Natural killer cell (primary cell): ENCODE measurements at regions not wholly inside any gene's neighbourhood (a gene's known extent, or its start where the extent isn't known, plus 50 kb on each side); places are given as distances from the start of the nearest gene placed in this dataset.

Experiments used
- ATAC-seq, 3 donors: fragments of 150-1000 bp in 2 of 3; fragments of 200-7000 bp in 1 of 3; cut with Tn5 transposase; 1 replicate in 1 of 3; 2 replicates in 2 of 3; pipeline ENCODE4 v1.10.0; 2021; ENCODE audit warnings: mild to moderate bottlenecking in 2 of 3, moderate library complexity in 2 of 3
- DNase-seq, 2 donors: peaks; one replicate each; pipeline versions ENCODE4 v3.0.0 to v3.0.0-alpha.2; 2013 to 2021; ENCODE audit warnings: mixed read lengths in 1 of 2
- H3K27ac ChIP-seq: one replicate; pipeline ENCODE4 v1.5.1; 2013; ENCODE audit warnings: mild to moderate bottlenecking, low read length
- H3K27me3 ChIP-seq: one replicate; pipeline ENCODE4 v1.6.1; 2013; ENCODE audit warnings: low read length; ENCODE audit not compliant: control insufficient read depth, insufficient read depth
- H3K36me3 ChIP-seq: one replicate; pipeline ENCODE4 v1.6.1; 2013; ENCODE audit warnings: low read length; ENCODE audit not compliant: control insufficient read depth, insufficient read depth
- H3K4me1 ChIP-seq: one replicate; pipeline ENCODE4 v1.6.1; 2013; ENCODE audit warnings: low read length; ENCODE audit not compliant: control insufficient read depth, insufficient read depth
- H3K4me3 ChIP-seq: one replicate; pipeline ENCODE4 v1.5.1; 2013; ENCODE audit warnings: low read length
- H3K9me3 ChIP-seq: one replicate; pipeline ENCODE4 v1.6.1; 2013; ENCODE audit warnings: low read length; ENCODE audit not compliant: control insufficient read depth, insufficient read depth
- H3K27ac Mint-ChIP-seq, 2 donors: one replicate each; pipeline ENCODE4 v1.8.0; 2022; ENCODE audit warnings: mild to moderate bottlenecking in 2 of 2, mixed read lengths in 2 of 2, moderate library complexity in 1 of 2
- H3K27me3 Mint-ChIP-seq, 2 donors: one replicate each; pipeline ENCODE4 v1.8.0; 2022; ENCODE audit warnings: low read depth in 2 of 2, mixed read lengths in 2 of 2
- H3K36me3 Mint-ChIP-seq: one replicate; pipeline ENCODE4 v1.8.0; 2022; ENCODE audit warnings: mixed read lengths
- H3K4me1 Mint-ChIP-seq, 2 donors: one replicate each; pipeline ENCODE4 v1.8.0; 2022; ENCODE audit warnings: mixed read lengths in 2 of 2
- H3K4me3 Mint-ChIP-seq: one replicate; pipeline ENCODE4 v1.8.0; 2022; ENCODE audit warnings: mild to moderate bottlenecking, moderate library complexity, mixed read lengths
- H3K9me3 Mint-ChIP-seq, 2 donors: one replicate each; pipeline ENCODE4 v1.8.0; 2022; ENCODE audit warnings: mixed read lengths in 2 of 2
- CTCF ChIP-seq: fragments of 200-600 bp; IDR thresholded peaks from one replicate; pipeline ENCODE4 v1.8.0; 2022; ENCODE audit warnings: antibody characterized with exemption
- WGBS: methylation state at CpG from one replicate; pipeline ENCODE4 v1.1.7; 2013; ENCODE audit warnings: missing lambda C conversion rate; ENCODE audit not compliant: insufficient coverage; 5-methylcytosine and 5-hydroxymethylcytosine counted together
- intact Hi-C: fragments of 100-400 bp; cut with micrococcal nuclease; formaldehyde crosslinking; loops from one replicate; pipeline ENCODE4 v1.14.2; 2022

DNA sequence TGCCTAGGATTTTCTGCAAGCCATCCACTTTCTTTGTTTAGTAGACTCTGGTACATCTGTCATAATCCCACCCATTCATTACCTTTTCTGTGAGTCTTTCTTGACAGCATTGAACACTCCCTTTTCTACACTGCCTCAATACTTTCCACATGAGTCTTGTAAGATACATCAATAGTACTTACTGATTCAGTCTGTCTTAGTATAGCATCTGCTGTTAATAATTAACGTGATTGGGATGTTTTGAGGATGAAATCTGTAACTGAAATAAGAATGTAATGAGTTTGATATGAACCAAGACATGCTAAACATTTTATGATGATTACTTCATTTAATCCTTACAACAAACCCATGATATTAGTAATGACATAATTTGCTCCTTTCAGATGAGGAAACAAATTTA, 196.2 kb upstream of the FOXG1 start:
- Histone ChIP-seq H3K36me3 (no peaks in the 10 kb centered on the region), H3K27ac (no peak overlapping the region), H3K4me3 (no peak overlapping the region), H3K9me3 (peaks cover 7% of the 10 kb centered on the region), H3K4me1 (no peaks in the 10 kb centered on the region), H3K27me3 (no peaks in the 10 kb centered on the region)
- WGBS = no CpG with 5 or more reads among the region's 1 CpG
- ATAC-seq = no peak
- Mint-ChIP-seq H3K4me3 (no peak overlapping the region), H3K9me3 (peaks cover 6 to 29% of the 10 kb centered on the region in 2 donors), H3K36me3 (no peaks in the 10 kb centered on the region), H3K27ac (no peak overlapping the region), H3K4me1 (no peaks in the 10 kb centered on the region), H3K27me3 (no peaks in the 10 kb centered on the region)
- no peak for DNase-seq
- no peak for TF ChIP-seq CTCF
- intact Hi-C loops = no loop called here

- Histone ChIP-seq H3K4me3 (no peak overlapping the region), H3K36me3 (no peaks in the 10 kb centered on the region), H3K4me1 (no peaks in the 10 kb centered on the region), H3K9me3 (peaks cover 7% of the 10 kb centered on the region), H3K27ac (no peak overlapping the region), H3K27me3 (no peaks in the 10 kb centered on the region)
- no peak for DNase-seq
- Mint-ChIP-seq H3K4me1 (no peaks in the 10 kb centered on the region), H3K27me3 (no peaks in the 10 kb centered on the region), H3K9me3 (peaks cover 6 to 25% of the 10 kb centered on the region in 2 donors), H3K27ac (no peak overlapping the region), H3K4me3 (no peak overlapping the region), H3K36me3 (no peaks in the 10 kb centered on the region)
- intact Hi-C loops = no loop called here
- ATAC-seq = no peak
- WGBS = no CpG with 5 or more reads among the region's 2 CpGs
- TF ChIP-seq CTCF = no peak
These were observed 195.0 kb upstream of the FOXG1 start for GRCh38 chr14:28571636-28572035.

DNA sequence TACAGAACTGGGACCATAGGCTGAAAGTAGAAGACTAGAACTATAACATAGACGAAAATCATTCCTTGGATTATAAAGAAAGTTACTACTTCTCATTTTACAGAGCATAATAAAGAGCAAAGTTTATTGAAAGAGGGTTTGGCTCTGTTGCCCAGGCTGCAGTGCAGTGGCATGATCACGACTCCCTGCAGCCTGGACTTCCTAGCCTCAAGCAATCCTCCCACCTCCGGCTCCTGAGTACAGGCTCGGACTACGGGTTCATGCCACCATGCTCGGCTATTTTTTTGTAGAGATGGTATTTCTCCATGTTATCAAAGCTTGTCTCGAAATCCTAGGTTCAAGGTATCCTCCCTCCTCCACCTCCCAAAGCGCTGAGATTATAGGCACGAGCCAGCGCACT, 190.1 kb upstream of the FOXG1 start:
- Mint-ChIP-seq H3K4me1 (no peaks in the 10 kb centered on the region), H3K27ac (no peak overlapping the region), H3K4me3 (no peak overlapping the region), H3K9me3 (peaks cover 12 to 16% of the 10 kb centered on the region in 2 donors), H3K27me3 (no peaks in the 10 kb centered on the region), H3K36me3 (no peaks in the 10 kb centered on the region)
- ATAC-seq (no peak), DNase-seq (no peak)
- no peak overlapping the region for H3K4me3 ChIP-seq
- TF ChIP-seq CTCF = no peak
- 87% methylated on average over 8 of the region's 10 CpGs for WGBS
- peaks cover 7% of the 10 kb centered on the region for H3K9me3 ChIP-seq
- H3K36me3 ChIP-seq = no peaks in the 10 kb centered on the region
- intact Hi-C loops = no loop called here
- H3K27ac ChIP-seq = no peak overlapping the region
- H3K27me3 ChIP-seq = no peaks in the 10 kb centered on the region
- H3K4me1 ChIP-seq = no peaks in the 10 kb centered on the region

DNA sequence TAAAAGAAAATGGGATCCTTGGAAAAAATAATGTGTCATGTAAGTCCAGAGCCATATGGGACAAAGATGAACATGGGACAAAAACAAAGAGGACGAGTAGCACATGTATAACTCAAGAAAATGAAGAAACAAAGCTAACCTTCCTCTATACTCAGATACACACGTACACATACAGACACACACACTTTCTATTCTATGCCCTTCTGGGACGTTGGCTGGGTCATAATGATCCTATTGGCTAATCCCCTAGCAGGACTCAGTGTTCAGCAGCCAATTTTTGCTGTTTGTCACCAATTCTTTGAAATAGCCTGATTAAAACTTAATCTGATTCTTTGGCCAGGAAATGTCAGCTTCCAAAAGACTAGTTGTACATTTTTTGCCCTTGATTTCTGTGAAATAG, 189.4 kb upstream of the FOXG1 start:
- H3K4me1 ChIP-seq = no peaks in the 10 kb centered on the region
- Mint-ChIP-seq H3K27me3 (no peaks in the 10 kb centered on the region), H3K4me3 (no peak overlapping the region), H3K36me3 (no peaks in the 10 kb centered on the region), H3K4me1 (no peaks in the 10 kb centered on the region), H3K27ac (no peak overlapping the region), H3K9me3 (peaks cover 12 to 16% of the 10 kb centered on the region in 2 donors)
- no peak overlapping the region for H3K27ac ChIP-seq
- ATAC-seq (no peak), DNase-seq (no peak)
- intact Hi-C loops = no loop called here
- no peak overlapping the region for H3K4me3 ChIP-seq
- no peaks in the 10 kb centered on the region for H3K36me3 ChIP-seq
- H3K9me3 ChIP-seq = peaks cover 7% of the 10 kb centered on the region
- H3K27me3 ChIP-seq = no peaks in the 10 kb centered on the region
- 56% methylated on average over 3 of the region's 3 CpGs for WGBS
- TF ChIP-seq CTCF = no peak
